PC-9 (cell line): ENCODE measurements at regions not wholly inside any gene's neighbourhood (a gene's known extent, or its start where the extent isn't known, plus 50 kb on each side); places are given as distances from the start of the nearest gene placed in this dataset.

Experiments
- BruUV-seq: library from RNA; stranded (reverse); fragments of 400-500 nt; replicated peaks from 2 replicates; lab custom pipeline; 2021; lab: Mats Ljungman, UMichigan
- CTCF ChIA-PET: fragments of 300-600 bp; sonication (Branson Sonifier 250); formaldehyde crosslinking; loops from one replicate; lab custom pipeline; 2022; ENCODE audit warnings: antibody characterized with exemption; lab: Charles Lee
- POLR2A ChIA-PET: fragments of 300-600 bp; sonication (Branson Sonifier 250); formaldehyde crosslinking; loops from one replicate; lab custom pipeline; 2022; ENCODE audit warnings: antibody characterized with exemption; ENCODE audit not compliant: unreplicated experiment; lab: Charles Lee
- DNase-seq, 2 experiments: peaks; one replicate each; pipeline versions ENCODE4 v3.0.0 to v3.0.0-alpha.2; 2015 to 2022; ENCODE audit warnings: mixed read lengths in 1 of 2
- H2AFZ ChIP-seq: fragments of 200-600 bp; sonication (generic); 2 replicates; pipeline ENCODE4 v1.8.1; 2017; ENCODE audit warnings: antibody characterized with exemption
- H3F3A ChIP-seq: fragments of 200-600 bp; sonication (generic); 2 replicates; pipeline ENCODE4 v1.8.1; 2017; ENCODE audit warnings: antibody characterized with exemption, mild to moderate bottlenecking, low read depth; ENCODE audit not compliant: insufficient read depth
- H3K27ac ChIP-seq: fragments of 200-600 bp; sonication (generic); 2 replicates; pipeline ENCODE4 v1.6.1; 2016; ENCODE audit warnings: mixed run types
- H3K27me3 ChIP-seq: fragments of 200-600 bp; sonication (generic); 2 replicates; pipeline ENCODE4 v1.6.1; 2016; ENCODE audit warnings: low read depth, mixed run types; ENCODE audit not compliant: insufficient read depth
- H3K36me3 ChIP-seq: fragments of 200-600 bp; sonication (generic); 2 replicates; pipeline ENCODE4 v1.6.1; 2016; ENCODE audit warnings: low read depth, mixed run types
- H3K4me1 ChIP-seq: fragments of 200-600 bp; sonication (generic); replicated peaks from 2 replicates; pipeline ENCODE4 v1.6.1; 2016; ENCODE audit warnings: mixed run types; ENCODE audit not compliant: insufficient read depth
- H3K4me2 ChIP-seq: fragments of 200-600 bp; sonication (generic); 2 replicates; pipeline ENCODE4 v1.6.1; 2017; ENCODE audit warnings: mixed run types
- H3K4me3 ChIP-seq: fragments of 200-600 bp; sonication (generic); 2 replicates; pipeline ENCODE4 v1.6.1; 2016; ENCODE audit warnings: mixed run types
- H3K79me2 ChIP-seq: fragments of 200-600 bp; sonication (generic); 2 replicates; pipeline ENCODE4 v1.6.1; 2017; ENCODE audit warnings: low read depth, mixed run types
- H3K9me2 ChIP-seq: fragments of 200-600 bp; sonication (generic); 2 replicates; pipeline ENCODE4 v1.8.1; 2017; ENCODE audit warnings: mild to moderate bottlenecking; ENCODE audit not compliant: insufficient read depth
- H3K9me3 ChIP-seq: fragments of 200-600 bp; sonication (generic); 2 replicates; pipeline ENCODE4 v1.8.1; 2016; ENCODE audit warnings: low read depth; ENCODE audit not compliant: insufficient read depth
- H4K20me1 ChIP-seq: fragments of 200-600 bp; sonication (generic); 2 replicates; pipeline ENCODE4 v1.8.1; 2017; ENCODE audit not compliant: insufficient read depth
- CTCF ChIP-seq: fragments of 200-600 bp; sonication (generic); conservative IDR thresholded peaks from 2 replicates; pipeline ENCODE4 v1.6.1; 2017; ENCODE audit warnings: mixed run types, antibody characterized with exemption, mild to moderate bottlenecking, moderate library complexity
- EZH2 ChIP-seq: fragments of 200-600 bp; sonication (generic); IDR thresholded peaks from 2 replicates; pipeline ENCODE4 v1.8.0; 2017; ENCODE audit warnings: antibody characterized with exemption, low read depth
- intact Hi-C: fragments of 100-400 bp; cut with micrococcal nuclease; formaldehyde crosslinking; loops from one replicate; pipeline ENCODE4 v1.10.0; 2022; ENCODE audit not compliant: unreplicated experiment

GRCh38 chr2:204050681-204051080 lies 114.1 kb downstream of the ICOS start:
- DNase-seq = no peak
- no peaks in the 10 kb centered on the region for H3K9me3 ChIP-seq
- H3K4me1 ChIP-seq = no peaks in the 10 kb centered on the region
- H3K36me3 ChIP-seq = no peaks in the 10 kb centered on the region
- H3K27me3 ChIP-seq = peaks cover 26% of the 10 kb centered on the region
- BruUV-seq = no TSS peak
- intact Hi-C loops = no loop called here
- no peaks in the 10 kb centered on the region for H3K9me2 ChIP-seq
- H3K79me2 ChIP-seq = no peaks in the 10 kb centered on the region
- TF ChIP-seq EZH2 (no peak), CTCF (no peak)
- no peaks in the 10 kb centered on the region for H3F3A ChIP-seq
- H3K27ac ChIP-seq = no peak overlapping the region
- no peak overlapping the region for H3K4me3 ChIP-seq
- no peaks in the 10 kb centered on the region for H4K20me1 ChIP-seq
- ChIA-PET CTCF (no interaction called here), POLR2A (no interaction called here)
- no peak overlapping the region for H3K4me2 ChIP-seq
- H2AFZ ChIP-seq = no peak overlapping the region

- H3K27me3 ChIP-seq = peaks cover 26% of the 10 kb centered on the region
- H3K9me3 ChIP-seq = no peaks in the 10 kb centered on the region
- H2AFZ ChIP-seq = no peak overlapping the region
- no peaks in the 10 kb centered on the region for H3K9me2 ChIP-seq
- no peaks in the 10 kb centered on the region for H3K79me2 ChIP-seq
- CTCF ChIA-PET = no interaction called here
- H3K36me3 ChIP-seq = no peaks in the 10 kb centered on the region
- DNase-seq = no peak
- BruUV-seq = no TSS peak
- no peak overlapping the region for H3K27ac ChIP-seq
- TF ChIP-seq EZH2 = no peak
- TF ChIP-seq CTCF = no peak; the same call in 1 of the 2 replicates
- intact Hi-C loops = no loop called here
- POLR2A ChIA-PET = no interaction called here
- no peak overlapping the region for H3K4me2 ChIP-seq
- no peaks in the 10 kb centered on the region for H3F3A ChIP-seq
- H3K4me1 ChIP-seq = no peaks in the 10 kb centered on the region
- no peaks in the 10 kb centered on the region for H4K20me1 ChIP-seq
- H3K4me3 ChIP-seq = no peak overlapping the region
Measured at GRCh38 chr2:204051476-204051875, 114.9 kb downstream of the ICOS start.

- H3K27me3 ChIP-seq = peaks cover 25% of the 10 kb centered on the region
- no TSS peak for BruUV-seq
- no peaks in the 10 kb centered on the region for H3K9me3 ChIP-seq
- POLR2A ChIA-PET = no interaction called here
- H3K4me3 ChIP-seq = no peak overlapping the region
- intact Hi-C loops = no loop called here
- DNase-seq = no peak
- H4K20me1 ChIP-seq = no peaks in the 10 kb centered on the region
- H3K79me2 ChIP-seq = no peaks in the 10 kb centered on the region
- no peak overlapping the region for H3K27ac ChIP-seq
- CTCF ChIA-PET = no interaction called here
- H3K9me2 ChIP-seq = no peaks in the 10 kb centered on the region
- TF ChIP-seq CTCF = no peak
- no peak for TF ChIP-seq EZH2
- no peak overlapping the region for H3K4me2 ChIP-seq
- H3K36me3 ChIP-seq = no peaks in the 10 kb centered on the region
- no peaks in the 10 kb centered on the region for H3K4me1 ChIP-seq
- no peak overlapping the region for H2AFZ ChIP-seq
- H3F3A ChIP-seq = no peaks in the 10 kb centered on the region
Measured at GRCh38 chr2:204051984-204052556, 115.5 kb downstream of the ICOS start.
